ENCODE measurements at regions not wholly inside any gene's neighbourhood (a gene's known extent, or its start where the extent isn't known, plus 50 kb on each side); places are given as distances from the start of the nearest gene placed in this dataset.
"Not testable (repeated sequence)": the region's sequence is repeated elsewhere in the genome, so short reads cannot be mapped to it uniquely, and the experiment has no call there.

- H3K9me3 ChIP-seq (ENCODE audit: control insufficient read depth in 2 of 3, insufficient read depth in 1 of 3, low read length in 3 of 3); H3K36me3 ChIP-seq (ENCODE audit: control insufficient read depth in 2 of 3, insufficient read depth in 3 of 3, low read length in 3 of 3); H3K9ac ChIP-seq (ENCODE audit: low read length in 3 of 3); H3K4me1 ChIP-seq (ENCODE audit: control insufficient read depth in 2 of 3, insufficient read depth in 2 of 3, low read depth in 1 of 3, low read length in 3 of 3); FAIRE-seq; DNase-seq; H3K27ac ChIP-seq (ENCODE audit: low read depth in 2 of 2, low read length in 2 of 2); H3K4me3 ChIP-seq (ENCODE audit: low read length in 3 of 3); intact Hi-C loops (cut with DNase I); H3K27me3 ChIP-seq (ENCODE audit: control insufficient read depth, insufficient read depth, low read length): not testable (repeated sequence)
Observed at GRCh38 chr9:94387338-94388010, 59.0 kb upstream of the NUTM2F start.

GRCh38 chr9:94388011-94388406, 59.6 kb upstream of the NUTM2F start:
- H3K9ac ChIP-seq (ENCODE audit: low read length in 3 of 3); DNase-seq; H3K4me3 ChIP-seq (ENCODE audit: low read length in 3 of 3); H3K36me3 ChIP-seq (ENCODE audit: control insufficient read depth in 2 of 3, insufficient read depth in 3 of 3, low read length in 3 of 3); H3K27ac ChIP-seq (ENCODE audit: low read depth in 2 of 2, low read length in 2 of 2); H3K27me3 ChIP-seq (ENCODE audit: control insufficient read depth, insufficient read depth, low read length); intact Hi-C loops (cut with DNase I); H3K9me3 ChIP-seq (ENCODE audit: control insufficient read depth in 2 of 3, insufficient read depth in 1 of 3, low read length in 3 of 3); FAIRE-seq; H3K4me1 ChIP-seq (ENCODE audit: control insufficient read depth in 2 of 3, insufficient read depth in 2 of 3, low read depth in 1 of 3, low read length in 3 of 3): not testable (repeated sequence)

GRCh38 chr9:94390425-94391098, 62.1 kb upstream of the NUTM2F start:
- H3K4me1 ChIP-seq (ENCODE audit: control insufficient read depth in 2 of 3, insufficient read depth in 2 of 3, low read depth in 1 of 3, low read length in 3 of 3); H3K27ac ChIP-seq (ENCODE audit: low read depth in 2 of 2, low read length in 2 of 2); H3K27me3 ChIP-seq (ENCODE audit: control insufficient read depth, insufficient read depth, low read length); H3K36me3 ChIP-seq (ENCODE audit: control insufficient read depth in 2 of 3, insufficient read depth in 3 of 3, low read length in 3 of 3); H3K9ac ChIP-seq (ENCODE audit: low read length in 3 of 3); H3K9me3 ChIP-seq (ENCODE audit: control insufficient read depth in 2 of 3, insufficient read depth in 1 of 3, low read length in 3 of 3); H3K4me3 ChIP-seq (ENCODE audit: low read length in 3 of 3); intact Hi-C loops (cut with DNase I); DNase-seq; FAIRE-seq: not testable (repeated sequence)

GRCh38 chr9:94392971-94393624, 64.7 kb upstream of the NUTM2F start:
- H3K4me1 ChIP-seq (ENCODE audit: control insufficient read depth in 2 of 3, insufficient read depth in 2 of 3, low read depth in 1 of 3, low read length in 3 of 3); DNase-seq; H3K9ac ChIP-seq (ENCODE audit: low read length in 3 of 3); FAIRE-seq; H3K9me3 ChIP-seq (ENCODE audit: control insufficient read depth in 2 of 3, insufficient read depth in 1 of 3, low read length in 3 of 3); H3K27ac ChIP-seq (ENCODE audit: low read depth in 2 of 2, low read length in 2 of 2); H3K36me3 ChIP-seq (ENCODE audit: control insufficient read depth in 2 of 3, insufficient read depth in 3 of 3, low read length in 3 of 3); intact Hi-C loops (cut with DNase I); H3K27me3 ChIP-seq (ENCODE audit: control insufficient read depth, insufficient read depth, low read length); H3K4me3 ChIP-seq (ENCODE audit: low read length in 3 of 3): not testable (repeated sequence)

- H3K4me1 ChIP-seq (ENCODE audit: control insufficient read depth in 2 of 3, insufficient read depth in 2 of 3, low read depth in 1 of 3, low read length in 3 of 3); H3K36me3 ChIP-seq (ENCODE audit: control insufficient read depth in 2 of 3, insufficient read depth in 3 of 3, low read length in 3 of 3); intact Hi-C loops (cut with DNase I); FAIRE-seq; H3K4me3 ChIP-seq (ENCODE audit: low read length in 3 of 3); DNase-seq; H3K9ac ChIP-seq (ENCODE audit: low read length in 3 of 3); H3K27me3 ChIP-seq (ENCODE audit: control insufficient read depth, insufficient read depth, low read length); H3K27ac ChIP-seq (ENCODE audit: low read depth in 2 of 2, low read length in 2 of 2); H3K9me3 ChIP-seq (ENCODE audit: control insufficient read depth in 2 of 3, insufficient read depth in 1 of 3, low read length in 3 of 3): not testable (repeated sequence)
Observed at GRCh38 chr9:94397766-94398379, 69.4 kb upstream of the NUTM2F start.

GRCh38 chr9:94400461-94400860, 72.0 kb upstream of the NUTM2F start:
- DNase-seq; H3K4me1 ChIP-seq (ENCODE audit: control insufficient read depth in 2 of 3, insufficient read depth in 2 of 3, low read depth in 1 of 3, low read length in 3 of 3); H3K9ac ChIP-seq (ENCODE audit: low read length in 3 of 3); H3K27ac ChIP-seq (ENCODE audit: low read depth in 2 of 2, low read length in 2 of 2); intact Hi-C loops (cut with DNase I); H3K9me3 ChIP-seq (ENCODE audit: control insufficient read depth in 2 of 3, insufficient read depth in 1 of 3, low read length in 3 of 3); H3K4me3 ChIP-seq (ENCODE audit: low read length in 3 of 3); H3K27me3 ChIP-seq (ENCODE audit: control insufficient read depth, insufficient read depth, low read length); FAIRE-seq; H3K36me3 ChIP-seq (ENCODE audit: control insufficient read depth in 2 of 3, insufficient read depth in 3 of 3, low read length in 3 of 3): not testable (repeated sequence)

GRCh38 chr9:94402795-94403194, 74.4 kb upstream of the NUTM2F start:
- DNase-seq; FAIRE-seq; H3K36me3 ChIP-seq (ENCODE audit: control insufficient read depth in 2 of 3, insufficient read depth in 3 of 3, low read length in 3 of 3); H3K9me3 ChIP-seq (ENCODE audit: control insufficient read depth in 2 of 3, insufficient read depth in 1 of 3, low read length in 3 of 3); intact Hi-C loops (cut with DNase I); H3K9ac ChIP-seq (ENCODE audit: low read length in 3 of 3); H3K4me1 ChIP-seq (ENCODE audit: control insufficient read depth in 2 of 3, insufficient read depth in 2 of 3, low read depth in 1 of 3, low read length in 3 of 3); H3K4me3 ChIP-seq (ENCODE audit: low read length in 3 of 3); H3K27me3 ChIP-seq (ENCODE audit: control insufficient read depth, insufficient read depth, low read length); H3K27ac ChIP-seq (ENCODE audit: low read depth in 2 of 2, low read length in 2 of 2): not testable (repeated sequence)

GRCh38 chr9:94403571-94403970, 75.1 kb upstream of the NUTM2F start:
- H3K27ac ChIP-seq (ENCODE audit: low read depth in 2 of 2, low read length in 2 of 2); H3K27me3 ChIP-seq (ENCODE audit: control insufficient read depth, insufficient read depth, low read length); H3K9ac ChIP-seq (ENCODE audit: low read length in 3 of 3); DNase-seq; H3K36me3 ChIP-seq (ENCODE audit: control insufficient read depth in 2 of 3, insufficient read depth in 3 of 3, low read length in 3 of 3); intact Hi-C loops (cut with DNase I); H3K9me3 ChIP-seq (ENCODE audit: control insufficient read depth in 2 of 3, insufficient read depth in 1 of 3, low read length in 3 of 3); H3K4me3 ChIP-seq (ENCODE audit: low read length in 3 of 3); FAIRE-seq; H3K4me1 ChIP-seq (ENCODE audit: control insufficient read depth in 2 of 3, insufficient read depth in 2 of 3, low read depth in 1 of 3, low read length in 3 of 3): not testable (repeated sequence)
